Tibial nerve (tissue), 4 donors: ENCODE measurements at regions not wholly inside any gene's neighbourhood (a gene's known extent, or its start where the extent isn't known, plus 50 kb on each side); places are given as distances from the start of the nearest gene placed in this dataset.

Source experiments
- CTCF ChIP-seq, 5 experiments: fragments of 200-600 bp in 3 of 5; fragments of 450-650 bp in 2 of 5; sonication (generic) in 3 of 5; IDR thresholded peaks; one replicate each; pipeline ENCODE4 v1.5.1; 2016 to 2019; ENCODE audit warnings: antibody characterized with exemption in 5 of 5, mild to moderate bottlenecking in 3 of 5, moderate library complexity in 2 of 5
- EP300 ChIP-seq, 2 donors: sonication (generic); formaldehyde crosslinking; IDR thresholded peaks; one replicate each; pipeline ENCODE4 v1.6.1; 2017; ENCODE audit warnings: antibody characterized with exemption in 2 of 2, mild to moderate bottlenecking in 1 of 2
- POLR2A ChIP-seq, 2 donors: fragments of 450-650 bp; IDR thresholded peaks; one replicate each; pipeline ENCODE4 v1.6.1; 2017; ENCODE audit warnings: antibody characterized with exemption in 2 of 2, mild to moderate bottlenecking in 2 of 2, moderate library complexity in 2 of 2

GRCh38 chr6:137816688-137817618, 50.1 kb upstream of the TNFAIP3 start:
- TF ChIP-seq CTCF (IDR thresholded peaks at IDR 0.05) (no peak), EP300 (IDR thresholded peaks at IDR 0.05) (no peak), POLR2A (IDR thresholded peaks at IDR 0.05) (no peak)
